ENCODE measurements at regions not wholly inside any gene's neighbourhood (a gene's known extent, or its start where the extent isn't known, plus 50 kb on each side); places are given as distances from the start of the nearest gene placed in this dataset.

GRCh38 chr12:46470975-46471374 is 98.4 kb upstream of the SLC38A2 start:
- H3K4me1 ChIP-seq (ENCODE audit: control insufficient read depth in 5 of 5, insufficient read depth in 5 of 5, low read length in 5 of 5): peaks cover 0 to 32% (median 18%) of the 10 kb centered on the region in 5 donors

GRCh38 chr12:46470036-46470627 is 97.6 kb upstream of the SLC38A2 start:
- Histone ChIP-seq H3K9ac (ENCODE audit: low read length in 5 of 5) (no peak overlapping the region), H3K27ac (ENCODE audit: low read depth, low read length) (no peak overlapping the region), H3K36me3 (ENCODE audit: control insufficient read depth in 5 of 5, insufficient read depth in 5 of 5, low read length in 5 of 5) (no peaks in the 10 kb centered on the region), H3K4me1 (ENCODE audit: control insufficient read depth in 5 of 5, insufficient read depth in 5 of 5, low read length in 5 of 5) (peaks cover 0 to 32% (median 18%) of the 10 kb centered on the region in 5 donors), H3K27me3 (ENCODE audit: control insufficient read depth in 5 of 5, insufficient read depth in 4 of 5, low read length in 5 of 5) (no peaks in the 10 kb centered on the region), H3K4me3 (ENCODE audit: low read depth in 1 of 5, low read length in 5 of 5) (no peak overlapping the region), H3K9me3 (ENCODE audit: control insufficient read depth in 5 of 5, low read length in 5 of 5) (no peaks in the 10 kb centered on the region)

More at GRCh38 chr12:46470975-46471374, 98.4 kb upstream of the SLC38A2 start:
- Histone ChIP-seq H3K27me3 (ENCODE audit: control insufficient read depth in 5 of 5, insufficient read depth in 4 of 5, low read length in 5 of 5) (no peaks in the 10 kb centered on the region), H3K36me3 (ENCODE audit: control insufficient read depth in 5 of 5, insufficient read depth in 5 of 5, low read length in 5 of 5) (no peaks in the 10 kb centered on the region), H3K27ac (ENCODE audit: low read depth, low read length) (no peak overlapping the region), H3K9ac (ENCODE audit: low read length in 5 of 5) (no peak overlapping the region), H3K9me3 (ENCODE audit: control insufficient read depth in 5 of 5, low read length in 5 of 5) (no peaks in the 10 kb centered on the region), H3K4me3 (ENCODE audit: low read depth in 1 of 5, low read length in 5 of 5) (no peak overlapping the region)

GRCh38 chr12:46468813-46469212 is 96.2 kb upstream of the SLC38A2 start:
- no peak overlapping the region for H3K4me3 ChIP-seq (ENCODE audit: low read depth in 1 of 5, low read length in 5 of 5)

GRCh38 chr12:46468160-46468559 is 95.6 kb upstream of the SLC38A2 start:
- Histone ChIP-seq H3K9ac (ENCODE audit: low read length in 5 of 5) (no peak overlapping the region), H3K4me3 (ENCODE audit: low read depth in 1 of 5, low read length in 5 of 5) (no peak overlapping the region), H3K9me3 (ENCODE audit: control insufficient read depth in 5 of 5, low read length in 5 of 5) (no peaks in the 10 kb centered on the region), H3K27ac (ENCODE audit: low read depth, low read length) (no peak overlapping the region), H3K4me1 (ENCODE audit: control insufficient read depth in 5 of 5, insufficient read depth in 5 of 5, low read length in 5 of 5) (peaks cover 0 to 16% (median 5%) of the 10 kb centered on the region in 5 donors), H3K36me3 (ENCODE audit: control insufficient read depth in 5 of 5, insufficient read depth in 5 of 5, low read length in 5 of 5) (no peaks in the 10 kb centered on the region), H3K27me3 (ENCODE audit: control insufficient read depth in 5 of 5, insufficient read depth in 4 of 5, low read length in 5 of 5) (no peaks in the 10 kb centered on the region)

More at GRCh38 chr12:46468813-46469212, 96.2 kb upstream of the SLC38A2 start:
- Histone ChIP-seq H3K27ac (ENCODE audit: low read depth, low read length) (no peak overlapping the region), H3K36me3 (ENCODE audit: control insufficient read depth in 5 of 5, insufficient read depth in 5 of 5, low read length in 5 of 5) (no peaks in the 10 kb centered on the region), H3K9me3 (ENCODE audit: control insufficient read depth in 5 of 5, low read length in 5 of 5) (no peaks in the 10 kb centered on the region), H3K27me3 (ENCODE audit: control insufficient read depth in 5 of 5, insufficient read depth in 4 of 5, low read length in 5 of 5) (no peaks in the 10 kb centered on the region), H3K4me1 (ENCODE audit: control insufficient read depth in 5 of 5, insufficient read depth in 5 of 5, low read length in 5 of 5) (peaks cover 0 to 23% (median 11%) of the 10 kb centered on the region in 5 donors), H3K9ac (ENCODE audit: low read length in 5 of 5) (no peak overlapping the region)

- H3K4me3 ChIP-seq (ENCODE audit: low read depth in 1 of 5, low read length in 5 of 5): no peak overlapping the region
- H3K36me3 ChIP-seq (ENCODE audit: control insufficient read depth in 5 of 5, insufficient read depth in 5 of 5, low read length in 5 of 5): no peaks in the 10 kb centered on the region
- H3K9ac ChIP-seq (ENCODE audit: low read length in 5 of 5): no peak overlapping the region
- no peaks in the 10 kb centered on the region for H3K27me3 ChIP-seq (ENCODE audit: control insufficient read depth in 5 of 5, insufficient read depth in 4 of 5, low read length in 5 of 5)
- H3K9me3 ChIP-seq (ENCODE audit: control insufficient read depth in 5 of 5, low read length in 5 of 5): no peaks in the 10 kb centered on the region
- no peak overlapping the region for H3K27ac ChIP-seq (ENCODE audit: low read depth, low read length)
- peaks cover 0 to 18% (median 3%) of the 10 kb centered on the region in 5 donors for H3K4me1 ChIP-seq (ENCODE audit: control insufficient read depth in 5 of 5, insufficient read depth in 5 of 5, low read length in 5 of 5)
These were observed 92.7 kb upstream of the SLC38A2 start for GRCh38 chr12:46465307-46465706.

- H3K27me3 ChIP-seq (ENCODE audit: control insufficient read depth in 5 of 5, insufficient read depth in 4 of 5, low read length in 5 of 5): no peaks in the 10 kb centered on the region
- no peaks in the 10 kb centered on the region for H3K9me3 ChIP-seq (ENCODE audit: control insufficient read depth in 5 of 5, low read length in 5 of 5)
- H3K4me1 ChIP-seq (ENCODE audit: control insufficient read depth in 5 of 5, insufficient read depth in 5 of 5, low read length in 5 of 5): peaks cover 0 to 22% (median 3%) of the 10 kb centered on the region in 5 donors
- H3K9ac ChIP-seq (ENCODE audit: low read length in 5 of 5): no peak overlapping the region
- H3K36me3 ChIP-seq (ENCODE audit: control insufficient read depth in 5 of 5, insufficient read depth in 5 of 5, low read length in 5 of 5): no peaks in the 10 kb centered on the region
- no peak overlapping the region for H3K4me3 ChIP-seq (ENCODE audit: low read depth in 1 of 5, low read length in 5 of 5)
- no peak overlapping the region for H3K27ac ChIP-seq (ENCODE audit: low read depth, low read length)
These were observed 92.3 kb upstream of the SLC38A2 start for GRCh38 chr12:46464863-46465262.

- no peaks in the 10 kb centered on the region for H3K36me3 ChIP-seq (ENCODE audit: control insufficient read depth in 5 of 5, insufficient read depth in 5 of 5, low read length in 5 of 5)
- peaks cover 0 to 30% (median 4%) of the 10 kb centered on the region in 5 donors for H3K4me1 ChIP-seq (ENCODE audit: control insufficient read depth in 5 of 5, insufficient read depth in 5 of 5, low read length in 5 of 5)
- no peak overlapping the region for H3K4me3 ChIP-seq (ENCODE audit: low read depth in 1 of 5, low read length in 5 of 5)
- H3K27ac ChIP-seq (ENCODE audit: low read depth, low read length): no peak overlapping the region
- no peaks in the 10 kb centered on the region for H3K9me3 ChIP-seq (ENCODE audit: control insufficient read depth in 5 of 5, low read length in 5 of 5)
- H3K9ac ChIP-seq (ENCODE audit: low read length in 5 of 5): no peak overlapping the region
- H3K27me3 ChIP-seq (ENCODE audit: control insufficient read depth in 5 of 5, insufficient read depth in 4 of 5, low read length in 5 of 5): no peaks in the 10 kb centered on the region
These were observed 90.2 kb upstream of the SLC38A2 start for GRCh38 chr12:46462641-46463355.

- H3K4me3 ChIP-seq (ENCODE audit: low read depth in 1 of 5, low read length in 5 of 5): no peak overlapping the region
These were observed 89.5 kb upstream of the SLC38A2 start for GRCh38 chr12:46461907-46462640.

GRCh38 chr12:46461459-46461858 is 88.9 kb upstream of the SLC38A2 start:
- Histone ChIP-seq H3K27ac (ENCODE audit: low read depth, low read length) (no peak overlapping the region), H3K4me1 (ENCODE audit: control insufficient read depth in 5 of 5, insufficient read depth in 5 of 5, low read length in 5 of 5) (peaks cover 0 to 30% (median 4%) of the 10 kb centered on the region in 5 donors)

More at GRCh38 chr12:46461907-46462640, 89.5 kb upstream of the SLC38A2 start:
- Histone ChIP-seq H3K27ac (ENCODE audit: low read depth, low read length) (no peak overlapping the region), H3K36me3 (ENCODE audit: control insufficient read depth in 5 of 5, insufficient read depth in 5 of 5, low read length in 5 of 5) (no peaks in the 10 kb centered on the region), H3K9me3 (ENCODE audit: control insufficient read depth in 5 of 5, low read length in 5 of 5) (no peaks in the 10 kb centered on the region), H3K4me1 (ENCODE audit: control insufficient read depth in 5 of 5, insufficient read depth in 5 of 5, low read length in 5 of 5) (peaks cover 0 to 30% (median 4%) of the 10 kb centered on the region in 5 donors), H3K9ac (ENCODE audit: low read length in 5 of 5) (no peak overlapping the region), H3K27me3 (ENCODE audit: control insufficient read depth in 5 of 5, insufficient read depth in 4 of 5, low read length in 5 of 5) (no peaks in the 10 kb centered on the region)

More at GRCh38 chr12:46461459-46461858, 88.9 kb upstream of the SLC38A2 start:
- no peaks in the 10 kb centered on the region for H3K27me3 ChIP-seq (ENCODE audit: control insufficient read depth in 5 of 5, insufficient read depth in 4 of 5, low read length in 5 of 5)
- no peak overlapping the region for H3K4me3 ChIP-seq (ENCODE audit: low read depth in 1 of 5, low read length in 5 of 5)
- no peaks in the 10 kb centered on the region for H3K9me3 ChIP-seq (ENCODE audit: control insufficient read depth in 5 of 5, low read length in 5 of 5)
- no peak overlapping the region for H3K9ac ChIP-seq (ENCODE audit: low read length in 5 of 5)
- no peaks in the 10 kb centered on the region for H3K36me3 ChIP-seq (ENCODE audit: control insufficient read depth in 5 of 5, insufficient read depth in 5 of 5, low read length in 5 of 5)

All from subcutaneous abdominal adipose tissue (tissue), 5 donors.